GM23338 (cell line): ENCODE measurements at regions not wholly inside any gene's neighbourhood (a gene's known extent, or its start where the extent isn't known, plus 50 kb on each side); places are given as distances from the start of the nearest gene placed in this dataset.

ENCODE experiments used
- ATAC-seq: fragments of 200-7000 bp; cut with Tn5 transposase; 3 replicates; pipeline ENCODE4 v1.9.1; 2020
- DNase-seq: peaks from one replicate; pipeline ENCODE4 v3.0.0-alpha.2; 2015; ENCODE audit warnings: low spot score
- H2AFZ ChIP-seq: fragments of 200-600 bp; sonication (generic); 2 replicates; pipeline ENCODE4 v1.8.0; 2016; ENCODE audit warnings: antibody characterized with exemption, mild to moderate bottlenecking, moderate library complexity
- H3F3A ChIP-seq: fragments of 200-600 bp; sonication (generic); replicated peaks from 2 replicates; pipeline ENCODE4 v1.8.0; 2017; ENCODE audit warnings: antibody characterized with exemption, mixed run types, low read depth
- H3K27ac ChIP-seq: fragments of 200-600 bp; sonication (generic); 2 replicates; pipeline ENCODE4 v1.6.1; 2016; ENCODE audit warnings: low read depth
- H3K27me3 ChIP-seq: fragments of 200-600 bp; sonication (generic); 2 replicates; pipeline ENCODE4 v1.8.0; 2016; ENCODE audit warnings: mild to moderate bottlenecking, mixed run types, moderate library complexity; ENCODE audit not compliant: insufficient read depth
- H3K36me3 ChIP-seq: fragments of 200-600 bp; sonication (generic); 2 replicates; pipeline ENCODE4 v1.8.0; 2016; ENCODE audit warnings: mild to moderate bottlenecking; ENCODE audit not compliant: insufficient read depth
- H3K4me1 ChIP-seq: fragments of 200-600 bp; sonication (generic); 2 replicates; pipeline ENCODE4 v1.8.0; 2016; ENCODE audit warnings: mild to moderate bottlenecking, moderate library complexity; ENCODE audit not compliant: insufficient read depth
- H3K4me2 ChIP-seq: fragments of 200-600 bp; sonication (generic); 2 replicates; pipeline ENCODE4 v1.7.1; 2017; ENCODE audit warnings: mixed run types
- H3K4me3 ChIP-seq: fragments of 200-600 bp; sonication (generic); 2 replicates; pipeline ENCODE4 v1.6.1; 2016; ENCODE audit warnings: mixed run types
- H3K79me2 ChIP-seq: fragments of 200-600 bp; sonication (generic); replicated peaks from 2 replicates; pipeline ENCODE4 v1.8.0; 2017; ENCODE audit warnings: mild to moderate bottlenecking; ENCODE audit not compliant: insufficient read depth
- H3K9me2 ChIP-seq: fragments of 200-600 bp; sonication (generic); 2 replicates; pipeline ENCODE4 v1.8.0; 2017; ENCODE audit not compliant: insufficient read depth
- H4K20me1 ChIP-seq: fragments of 200-600 bp; sonication (generic); replicated peaks from 2 replicates; pipeline ENCODE4 v1.8.0; 2017; ENCODE audit warnings: mild to moderate bottlenecking; ENCODE audit not compliant: insufficient read depth
- H3K27ac Mint-ChIP-seq: 2 replicates; pipeline ENCODE4 v1.8.0; 2020; ENCODE audit warnings: inconsistent platforms, mild to moderate bottlenecking, moderate library complexity, mixed read lengths
- H3K27me3 Mint-ChIP-seq: 3 replicates; pipeline ENCODE4 v1.8.0; 2022; ENCODE audit warnings: low read depth, mild to moderate bottlenecking, moderate library complexity, mixed read lengths, inconsistent platforms; ENCODE audit not compliant: insufficient read depth, poor library complexity
- H3K36me3 Mint-ChIP-seq: 3 replicates; pipeline ENCODE4 v1.8.0; 2021; ENCODE audit warnings: low read depth, mild to moderate bottlenecking, inconsistent platforms, moderate library complexity, mixed read lengths
- H3K4me1 Mint-ChIP-seq: 3 replicates; pipeline ENCODE4 v1.8.0; 2020; ENCODE audit warnings: mild to moderate bottlenecking, inconsistent platforms, mixed read lengths
- H3K4me3 Mint-ChIP-seq: 3 replicates; pipeline ENCODE4 v1.8.0; 2021; ENCODE audit warnings: moderate library complexity, mild to moderate bottlenecking, inconsistent platforms, mixed read lengths
- H3K9me3 Mint-ChIP-seq: 3 replicates; pipeline ENCODE4 v1.8.0; 2020; ENCODE audit warnings: moderate library complexity, mild to moderate bottlenecking, inconsistent platforms, mixed read lengths
- CTCF ChIP-seq, 2 experiments: fragments of 200-600 bp in 1 of 2; sonication (generic) in 1 of 2; conservative IDR thresholded peaks; 2 replicates each; pipeline versions ENCODE4 v1.5.1 to v1.6.1; 2016 to 2017; ENCODE audit warnings: antibody characterized with exemption in 2 of 2, low read depth in 2 of 2, mild to moderate bottlenecking in 2 of 2, moderate library complexity in 1 of 2
- EZH2 ChIP-seq: fragments of 200-600 bp; sonication (generic); IDR thresholded peaks from one replicate; pipeline ENCODE4 v1.8.0; 2017; ENCODE audit warnings: antibody characterized with exemption, mild to moderate bottlenecking, low read depth; ENCODE audit not compliant: unreplicated experiment
- NANOG ChIP-seq: IDR thresholded peaks from 2 replicates; pipeline ENCODE4 v1.6.1; 2016; ENCODE audit warnings: antibody characterized with exemption, borderline replicate concordance
- STAT1 ChIP-seq: IDR thresholded peaks from one replicate; pipeline ENCODE4 v1.6.1; 2016; ENCODE audit warnings: antibody characterized with exemption; ENCODE audit not compliant: unreplicated experiment
- ZNF114 ChIP-seq: fragments of 250-450 bp; sonication (Bioruptor Pico); IDR thresholded peaks from 2 replicates; pipeline ENCODE4 v1.5.0; 2020; ENCODE audit warnings: mild to moderate bottlenecking, moderate library complexity
- ZNF331 ChIP-seq: fragments of 250-450 bp; sonication (Bioruptor Pico); IDR thresholded peaks from 2 replicates; pipeline ENCODE4 v1.5.0; 2020; ENCODE audit warnings: low read depth, mild to moderate bottlenecking, moderate library complexity
- ZNF462 ChIP-seq: fragments of 250-450 bp; sonication (Bioruptor Pico); IDR thresholded peaks from 2 replicates; pipeline ENCODE4 v1.5.0; 2020; ENCODE audit warnings: mild to moderate bottlenecking, moderate library complexity
- TF ChIP-seq, protein P1 (sequence below): IDR thresholded peaks from 2 replicates; pipeline ENCODE4 v1.6.1; 2016; ENCODE audit warnings: antibody characterized with exemption

- TF ChIP-seq, protein P1, sequence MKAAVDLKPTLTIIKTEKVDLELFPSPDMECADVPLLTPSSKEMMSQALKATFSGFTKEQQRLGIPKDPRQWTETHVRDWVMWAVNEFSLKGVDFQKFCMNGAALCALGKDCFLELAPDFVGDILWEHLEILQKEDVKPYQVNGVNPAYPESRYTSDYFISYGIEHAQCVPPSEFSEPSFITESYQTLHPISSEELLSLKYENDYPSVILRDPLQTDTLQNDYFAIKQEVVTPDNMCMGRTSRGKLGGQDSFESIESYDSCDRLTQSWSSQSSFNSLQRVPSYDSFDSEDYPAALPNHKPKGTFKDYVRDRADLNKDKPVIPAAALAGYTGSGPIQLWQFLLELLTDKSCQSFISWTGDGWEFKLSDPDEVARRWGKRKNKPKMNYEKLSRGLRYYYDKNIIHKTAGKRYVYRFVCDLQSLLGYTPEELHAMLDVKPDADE = no peak
- peak in 1 of 2 experiments; percentile 11; a peak in 1 of 4 replicates for TF ChIP-seq CTCF (conservative IDR thresholded peaks at IDR 0.05; ENCODE audit: low read depth in 2 of 2)
- Histone ChIP-seq H3K4me2 (no peak overlapping the region), H3K27me3 (no peaks in the 10 kb centered on the region), H3K4me3 (no peak overlapping the region), H3F3A (0 out of 2 replicates have a peak, but pooled peaks cover 3% of the 10 kb centered on the region), H3K79me2 (no peaks in the 10 kb centered on the region), H2AFZ (no peak overlapping the region), H4K20me1 (no peaks in the 10 kb centered on the region), H3K4me1 (peaks cover 27% of the 10 kb centered on the region), H3K27ac (no peak overlapping the region), H3K9me2 (0 out of 2 replicates have a peak, but pooled peaks cover 3% of the 10 kb centered on the region), H3K36me3 (peaks cover 4% of the 10 kb centered on the region)
- H3K4me3 Mint-ChIP-seq = no peak overlapping the region
- peaks cover 3% of the 10 kb centered on the region for H3K27me3 Mint-ChIP-seq
- H3K4me1 Mint-ChIP-seq = peaks cover 41% of the 10 kb centered on the region
- ATAC-seq (no peak), DNase-seq (peak; percentile 34)
- peaks cover 26% of the 10 kb centered on the region for H3K9me3 Mint-ChIP-seq
- peaks cover 26% of the 10 kb centered on the region for H3K36me3 Mint-ChIP-seq
- no peak overlapping the region for H3K27ac Mint-ChIP-seq
These were observed 88.8 kb upstream of the EZR start for GRCh38 chr6:158907931-158908330.

DNA sequence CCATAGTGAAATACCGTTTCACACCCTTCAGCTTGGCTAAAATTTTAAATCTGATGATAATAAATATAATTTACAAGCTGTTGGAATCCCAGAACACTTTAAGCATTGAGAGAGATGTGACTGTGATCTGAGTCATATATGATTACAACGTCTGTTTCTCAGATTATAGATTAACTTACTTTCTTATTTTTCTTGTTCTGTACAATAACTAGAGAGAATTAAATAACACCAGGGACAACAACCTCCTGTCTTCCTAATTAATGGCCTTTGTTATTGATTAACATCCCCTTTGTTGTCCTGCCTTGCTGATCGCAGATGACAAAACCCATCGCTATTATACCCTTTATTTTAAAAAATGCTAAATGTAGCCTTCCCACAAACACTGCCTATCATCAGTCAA is 87.8 kb upstream of the EZR start:
- H2AFZ ChIP-seq = no peak overlapping the region
- H3K4me1 ChIP-seq = peaks cover 22% of the 10 kb centered on the region
- peaks cover 32% of the 10 kb centered on the region for H3K4me1 Mint-ChIP-seq
- 0 out of 2 replicates have a peak, but pooled peaks cover 3% of the 10 kb centered on the region for H3F3A ChIP-seq
- no peak overlapping the region for H3K27ac ChIP-seq
- no peaks in the 10 kb centered on the region for H3K79me2 ChIP-seq
- H3K4me2 ChIP-seq = no peak overlapping the region
- peaks cover 3% of the 10 kb centered on the region for H3K27me3 Mint-ChIP-seq
- no peaks in the 10 kb centered on the region for H4K20me1 ChIP-seq
- no peak overlapping the region for H3K27ac Mint-ChIP-seq
- TF ChIP-seq STAT1 (no peak), EZH2 (no peak), ZNF114 (CRISPR knock-in tag) (no peak), NANOG (no peak), ZNF462 (CRISPR knock-in tag) (no peak), ZNF331 (no peak)
- TF ChIP-seq, protein P1 = no peak
- ATAC-seq (no peak), DNase-seq (no peak)
- peaks cover 4% of the 10 kb centered on the region for H3K36me3 ChIP-seq
- H3K4me3 Mint-ChIP-seq = no peak overlapping the region
- no peaks in the 10 kb centered on the region for H3K27me3 ChIP-seq
- H3K9me3 Mint-ChIP-seq = peaks cover 26% of the 10 kb centered on the region
- peaks cover 26% of the 10 kb centered on the region for H3K36me3 Mint-ChIP-seq
- no peak overlapping the region for H3K4me3 ChIP-seq
- H3K9me2 ChIP-seq = no peaks in the 10 kb centered on the region
